ENCODE measurements at regions not wholly inside any gene's neighbourhood (a gene's known extent, or its start where the extent isn't known, plus 50 kb on each side); places are given as distances from the start of the nearest gene placed in this dataset.

- no peak overlapping the region for H3K4me3 Mint-ChIP-seq (ENCODE audit: low read depth)
- H3K27me3 Mint-ChIP-seq (ENCODE audit: low read depth): no peaks in the 10 kb centered on the region
- no peaks in the 10 kb centered on the region for H3K4me1 Mint-ChIP-seq (ENCODE audit: low read depth)
- H3K27ac Mint-ChIP-seq: no peak overlapping the region
- H3K9me3 Mint-ChIP-seq: peaks cover 13% of the 10 kb centered on the region
- DNase-seq (ENCODE audit: low spot score): no peak
- no peaks in the 10 kb centered on the region for H3K36me3 Mint-ChIP-seq (ENCODE audit: low read depth)
- intact Hi-C loops (cut with micrococcal nuclease): no loop called here
These were observed 1244.1 kb upstream of the CDH6 start for GRCh38 chr5:29949301-29949872.

GRCh38 chr5:29944327-29944726 is 1249.2 kb upstream of the CDH6 start:
- Mint-ChIP-seq H3K9me3 (peaks cover 7% of the 10 kb centered on the region), H3K4me3 (ENCODE audit: low read depth) (no peak overlapping the region), H3K36me3 (ENCODE audit: low read depth) (no peaks in the 10 kb centered on the region), H3K4me1 (ENCODE audit: low read depth) (no peaks in the 10 kb centered on the region), H3K27ac (no peak overlapping the region), H3K27me3 (ENCODE audit: low read depth) (no peaks in the 10 kb centered on the region)
- DNase-seq (ENCODE audit: low spot score): no peak
- intact Hi-C loops (cut with micrococcal nuclease): no loop called here

- Mint-ChIP-seq H3K4me1 (ENCODE audit: low read depth) (no peaks in the 10 kb centered on the region), H3K9me3 (peaks cover 17% of the 10 kb centered on the region), H3K36me3 (ENCODE audit: low read depth) (no peaks in the 10 kb centered on the region), H3K4me3 (ENCODE audit: low read depth) (no peak overlapping the region), H3K27ac (no peak overlapping the region), H3K27me3 (ENCODE audit: low read depth) (no peaks in the 10 kb centered on the region)
- intact Hi-C loops (cut with micrococcal nuclease): no loop called here
- no peak for DNase-seq (ENCODE audit: low spot score)
These were observed 1251.4 kb upstream of the CDH6 start for GRCh38 chr5:29942089-29942488.

GRCh38 chr5:29939988-29940387 is 1253.5 kb upstream of the CDH6 start:
- DNase-seq (ENCODE audit: low spot score): no peak
- H3K9me3 Mint-ChIP-seq: peaks cover 24% of the 10 kb centered on the region
- intact Hi-C loops (cut with micrococcal nuclease): no loop called here
- H3K36me3 Mint-ChIP-seq (ENCODE audit: low read depth): no peaks in the 10 kb centered on the region
- no peaks in the 10 kb centered on the region for H3K27me3 Mint-ChIP-seq (ENCODE audit: low read depth)
- no peak overlapping the region for H3K4me3 Mint-ChIP-seq (ENCODE audit: low read depth)
- H3K27ac Mint-ChIP-seq: no peak overlapping the region
- no peaks in the 10 kb centered on the region for H3K4me1 Mint-ChIP-seq (ENCODE audit: low read depth)

- Mint-ChIP-seq H3K4me1 (ENCODE audit: low read depth) (no peaks in the 10 kb centered on the region), H3K36me3 (ENCODE audit: low read depth) (no peaks in the 10 kb centered on the region), H3K4me3 (ENCODE audit: low read depth) (no peak overlapping the region), H3K9me3 (peaks cover 22% of the 10 kb centered on the region), H3K27ac (no peak overlapping the region), H3K27me3 (ENCODE audit: low read depth) (no peaks in the 10 kb centered on the region)
- no peak for DNase-seq (ENCODE audit: low spot score)
- intact Hi-C loops (cut with micrococcal nuclease): no loop called here
These were observed 1258.1 kb upstream of the CDH6 start for GRCh38 chr5:29935371-29935770.

GRCh38 chr5:29930316-29930715 is 1263.2 kb upstream of the CDH6 start:
- no peak overlapping the region for H3K4me3 Mint-ChIP-seq (ENCODE audit: low read depth)
- H3K27me3 Mint-ChIP-seq (ENCODE audit: low read depth): no peaks in the 10 kb centered on the region
- H3K27ac Mint-ChIP-seq: no peak overlapping the region
- intact Hi-C loops (cut with micrococcal nuclease): no loop called here
- H3K4me1 Mint-ChIP-seq (ENCODE audit: low read depth): no peaks in the 10 kb centered on the region
- H3K36me3 Mint-ChIP-seq (ENCODE audit: low read depth): no peaks in the 10 kb centered on the region
- no peak for DNase-seq (ENCODE audit: low spot score)
- H3K9me3 Mint-ChIP-seq: peaks cover 11% of the 10 kb centered on the region

- H3K36me3 Mint-ChIP-seq (ENCODE audit: low read depth): no peaks in the 10 kb centered on the region
These were observed 1269.4 kb upstream of the CDH6 start for GRCh38 chr5:29924107-29924506.

GRCh38 chr5:29905626-29906353 is 1287.7 kb upstream of the CDH6 start:
- no peak for DNase-seq (ENCODE audit: low spot score)
- H3K4me1 Mint-ChIP-seq (ENCODE audit: low read depth): no peaks in the 10 kb centered on the region
- H3K27ac Mint-ChIP-seq: no peak overlapping the region
- no peak overlapping the region for H3K4me3 Mint-ChIP-seq (ENCODE audit: low read depth)
- H3K36me3 Mint-ChIP-seq (ENCODE audit: low read depth): no peaks in the 10 kb centered on the region
- H3K27me3 Mint-ChIP-seq (ENCODE audit: low read depth): no peaks in the 10 kb centered on the region
- intact Hi-C loops (cut with micrococcal nuclease): no loop called here
- peaks cover 40% of the 10 kb centered on the region for H3K9me3 Mint-ChIP-seq

More at GRCh38 chr5:29924107-29924506, 1269.4 kb upstream of the CDH6 start:
- H3K27ac Mint-ChIP-seq: no peak overlapping the region
- no peaks in the 10 kb centered on the region for H3K27me3 Mint-ChIP-seq (ENCODE audit: low read depth)
- H3K4me1 Mint-ChIP-seq (ENCODE audit: low read depth): no peaks in the 10 kb centered on the region
- peaks cover 28% of the 10 kb centered on the region for H3K9me3 Mint-ChIP-seq
- H3K4me3 Mint-ChIP-seq (ENCODE audit: low read depth): no peak overlapping the region
- no peak for DNase-seq (ENCODE audit: low spot score)
- intact Hi-C loops (cut with micrococcal nuclease): no loop called here

GRCh38 chr5:29902859-29903258 is 1290.6 kb upstream of the CDH6 start:
- Mint-ChIP-seq H3K4me3 (ENCODE audit: low read depth) (no peak overlapping the region), H3K9me3 (peaks cover 31% of the 10 kb centered on the region), H3K27ac (no peak overlapping the region), H3K4me1 (ENCODE audit: low read depth) (no peaks in the 10 kb centered on the region), H3K36me3 (ENCODE audit: low read depth) (no peaks in the 10 kb centered on the region), H3K27me3 (ENCODE audit: low read depth) (no peaks in the 10 kb centered on the region)
- intact Hi-C loops (cut with micrococcal nuclease): no loop called here
- DNase-seq (ENCODE audit: low spot score): no peak

GRCh38 chr5:29899583-29899982 is 1293.9 kb upstream of the CDH6 start:
- DNase-seq (ENCODE audit: low spot score): no peak
- no peak overlapping the region for H3K27ac Mint-ChIP-seq
- H3K9me3 Mint-ChIP-seq: peaks cover 31% of the 10 kb centered on the region
- no peak overlapping the region for H3K4me3 Mint-ChIP-seq (ENCODE audit: low read depth)
- intact Hi-C loops (cut with micrococcal nuclease): no loop called here
- no peaks in the 10 kb centered on the region for H3K27me3 Mint-ChIP-seq (ENCODE audit: low read depth)
- H3K36me3 Mint-ChIP-seq (ENCODE audit: low read depth): no peaks in the 10 kb centered on the region
- H3K4me1 Mint-ChIP-seq (ENCODE audit: low read depth): no peaks in the 10 kb centered on the region

GRCh38 chr5:29897916-29898315 is 1295.6 kb upstream of the CDH6 start:
- Mint-ChIP-seq H3K36me3 (ENCODE audit: low read depth) (no peaks in the 10 kb centered on the region), H3K27ac (no peak overlapping the region), H3K9me3 (peaks cover 37% of the 10 kb centered on the region), H3K4me3 (ENCODE audit: low read depth) (no peak overlapping the region), H3K4me1 (ENCODE audit: low read depth) (no peaks in the 10 kb centered on the region), H3K27me3 (ENCODE audit: low read depth) (no peaks in the 10 kb centered on the region)
- intact Hi-C loops (cut with micrococcal nuclease): no loop called here
- DNase-seq (ENCODE audit: low spot score): no peak

- no peak for DNase-seq (ENCODE audit: low spot score)
- Mint-ChIP-seq H3K9me3 (peaks cover 38% of the 10 kb centered on the region), H3K27me3 (ENCODE audit: low read depth) (no peaks in the 10 kb centered on the region), H3K36me3 (ENCODE audit: low read depth) (no peaks in the 10 kb centered on the region), H3K4me1 (ENCODE audit: low read depth) (no peaks in the 10 kb centered on the region), H3K27ac (no peak overlapping the region), H3K4me3 (ENCODE audit: low read depth) (no peak overlapping the region)
- intact Hi-C loops (cut with micrococcal nuclease): no loop called here
These were observed 1296.8 kb upstream of the CDH6 start for GRCh38 chr5:29896646-29897045.

GRCh38 chr5:29894668-29895067 is 1298.8 kb upstream of the CDH6 start:
- H3K4me1 Mint-ChIP-seq (ENCODE audit: low read depth): no peaks in the 10 kb centered on the region
- H3K36me3 Mint-ChIP-seq (ENCODE audit: low read depth): no peaks in the 10 kb centered on the region
- no peak overlapping the region for H3K4me3 Mint-ChIP-seq (ENCODE audit: low read depth)
- DNase-seq (ENCODE audit: low spot score): no peak
- no peaks in the 10 kb centered on the region for H3K27me3 Mint-ChIP-seq (ENCODE audit: low read depth)
- peaks cover 40% of the 10 kb centered on the region for H3K9me3 Mint-ChIP-seq
- intact Hi-C loops (cut with micrococcal nuclease): no loop called here
- H3K27ac Mint-ChIP-seq: no peak overlapping the region
